GM23338 (cell line): ENCODE measurements at regions not wholly inside any gene's neighbourhood (a gene's known extent, or its start where the extent isn't known, plus 50 kb on each side); places are given as distances from the start of the nearest gene placed in this dataset.

Experiments
- CREB1 ChIP-seq: fragments of 250-450 bp; sonication (Bioruptor Pico); IDR thresholded peaks from 2 replicates; pipeline ENCODE4 v1.5.0; 2020; ENCODE audit warnings: low read depth, mild to moderate bottlenecking, moderate library complexity
- EZH2 ChIP-seq: fragments of 200-600 bp; sonication (generic); IDR thresholded peaks from one replicate; pipeline ENCODE4 v1.8.0; 2017; ENCODE audit warnings: antibody characterized with exemption, mild to moderate bottlenecking, low read depth; ENCODE audit not compliant: unreplicated experiment
- EZH2phosphoT487 ChIP-seq: fragments of 200-600 bp; sonication (generic); IDR thresholded peaks from one replicate; pipeline ENCODE4 v1.8.1; 2018; ENCODE audit warnings: antibody characterized with exemption; ENCODE audit not compliant: unreplicated experiment
- JUNB ChIP-seq: IDR thresholded peaks from one replicate; pipeline ENCODE4 v1.6.1; 2016; ENCODE audit warnings: antibody characterized with exemption; ENCODE audit not compliant: unreplicated experiment
- NANOG ChIP-seq: IDR thresholded peaks from 2 replicates; pipeline ENCODE4 v1.6.1; 2016; ENCODE audit warnings: antibody characterized with exemption, borderline replicate concordance
- POLR2AphosphoS5 ChIP-seq: IDR thresholded peaks from 2 replicates; pipeline ENCODE4 v1.6.1; 2016; ENCODE audit warnings: antibody characterized with exemption, low read depth
- ZNF114 ChIP-seq: fragments of 250-450 bp; sonication (Bioruptor Pico); IDR thresholded peaks from 2 replicates; pipeline ENCODE4 v1.5.0; 2020; ENCODE audit warnings: mild to moderate bottlenecking, moderate library complexity
- ZNF331 ChIP-seq: fragments of 250-450 bp; sonication (Bioruptor Pico); IDR thresholded peaks from 2 replicates; pipeline ENCODE4 v1.5.0; 2020; ENCODE audit warnings: low read depth, mild to moderate bottlenecking, moderate library complexity
- TF ChIP-seq, protein P1 (sequence below), 2 experiments: fragments of 200-600 bp in 1 of 2; sonication (generic) in 1 of 2; conservative IDR thresholded peaks; 2 replicates each; pipeline versions ENCODE4 v1.5.1 to v1.6.1; 2016 to 2017; ENCODE audit warnings: antibody characterized with exemption in 2 of 2, low read depth in 2 of 2, mild to moderate bottlenecking in 2 of 2, moderate library complexity in 1 of 2
- TF ChIP-seq, protein P2 (sequence below): IDR thresholded peaks from one replicate; pipeline ENCODE4 v1.6.1; 2018; ENCODE audit warnings: antibody characterized with exemption; ENCODE audit not compliant: unreplicated experiment
- TF ChIP-seq, protein P3 (sequence below): IDR thresholded peaks from 2 replicates; pipeline ENCODE4 v1.6.1; 2016; ENCODE audit warnings: antibody characterized with exemption
- TF ChIP-seq, protein P4 (sequence below): fragments of 250-450 bp; sonication (Bioruptor Pico); IDR thresholded peaks from 2 replicates; pipeline ENCODE4 v1.5.0; 2020; ENCODE audit warnings: mild to moderate bottlenecking, moderate library complexity

DNA sequence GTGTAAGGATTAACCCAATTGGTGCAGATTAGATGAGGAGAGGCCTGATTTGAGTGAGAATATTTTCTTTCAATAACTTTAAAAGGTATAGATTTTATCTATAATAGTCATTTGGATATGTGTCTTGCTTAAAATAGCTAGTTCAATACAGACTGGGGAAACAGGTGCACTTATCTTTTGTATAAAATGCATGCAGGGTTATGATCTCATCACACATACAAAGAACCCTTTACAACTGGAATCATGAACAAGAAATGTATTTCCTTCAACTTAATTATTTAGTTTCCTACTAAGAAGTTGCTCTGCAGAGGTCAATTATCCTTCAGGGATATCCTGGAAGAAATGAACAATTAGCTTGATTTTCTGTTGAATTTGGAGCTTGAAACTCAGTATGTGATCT, 259.6 kb downstream of the PTBP2 start:
- TF ChIP-seq EZH2 (no peak), POLR2AphosphoS5 (no peak), CREB1 (no peak), JUNB (no peak), EZH2phosphoT487 (no peak), NANOG (no peak), ZNF331 (CRISPR knock-in tag) (no peak), ZNF114 (CRISPR knock-in tag) (no peak)
- TF ChIP-seq, protein P1, sequence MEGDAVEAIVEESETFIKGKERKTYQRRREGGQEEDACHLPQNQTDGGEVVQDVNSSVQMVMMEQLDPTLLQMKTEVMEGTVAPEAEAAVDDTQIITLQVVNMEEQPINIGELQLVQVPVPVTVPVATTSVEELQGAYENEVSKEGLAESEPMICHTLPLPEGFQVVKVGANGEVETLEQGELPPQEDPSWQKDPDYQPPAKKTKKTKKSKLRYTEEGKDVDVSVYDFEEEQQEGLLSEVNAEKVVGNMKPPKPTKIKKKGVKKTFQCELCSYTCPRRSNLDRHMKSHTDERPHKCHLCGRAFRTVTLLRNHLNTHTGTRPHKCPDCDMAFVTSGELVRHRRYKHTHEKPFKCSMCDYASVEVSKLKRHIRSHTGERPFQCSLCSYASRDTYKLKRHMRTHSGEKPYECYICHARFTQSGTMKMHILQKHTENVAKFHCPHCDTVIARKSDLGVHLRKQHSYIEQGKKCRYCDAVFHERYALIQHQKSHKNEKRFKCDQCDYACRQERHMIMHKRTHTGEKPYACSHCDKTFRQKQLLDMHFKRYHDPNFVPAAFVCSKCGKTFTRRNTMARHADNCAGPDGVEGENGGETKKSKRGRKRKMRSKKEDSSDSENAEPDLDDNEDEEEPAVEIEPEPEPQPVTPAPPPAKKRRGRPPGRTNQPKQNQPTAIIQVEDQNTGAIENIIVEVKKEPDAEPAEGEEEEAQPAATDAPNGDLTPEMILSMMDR (conservative IDR thresholded peaks at IDR 0.05; ENCODE audit: low read depth in 2 of 2): no peak
- TF ChIP-seq, protein P2, sequence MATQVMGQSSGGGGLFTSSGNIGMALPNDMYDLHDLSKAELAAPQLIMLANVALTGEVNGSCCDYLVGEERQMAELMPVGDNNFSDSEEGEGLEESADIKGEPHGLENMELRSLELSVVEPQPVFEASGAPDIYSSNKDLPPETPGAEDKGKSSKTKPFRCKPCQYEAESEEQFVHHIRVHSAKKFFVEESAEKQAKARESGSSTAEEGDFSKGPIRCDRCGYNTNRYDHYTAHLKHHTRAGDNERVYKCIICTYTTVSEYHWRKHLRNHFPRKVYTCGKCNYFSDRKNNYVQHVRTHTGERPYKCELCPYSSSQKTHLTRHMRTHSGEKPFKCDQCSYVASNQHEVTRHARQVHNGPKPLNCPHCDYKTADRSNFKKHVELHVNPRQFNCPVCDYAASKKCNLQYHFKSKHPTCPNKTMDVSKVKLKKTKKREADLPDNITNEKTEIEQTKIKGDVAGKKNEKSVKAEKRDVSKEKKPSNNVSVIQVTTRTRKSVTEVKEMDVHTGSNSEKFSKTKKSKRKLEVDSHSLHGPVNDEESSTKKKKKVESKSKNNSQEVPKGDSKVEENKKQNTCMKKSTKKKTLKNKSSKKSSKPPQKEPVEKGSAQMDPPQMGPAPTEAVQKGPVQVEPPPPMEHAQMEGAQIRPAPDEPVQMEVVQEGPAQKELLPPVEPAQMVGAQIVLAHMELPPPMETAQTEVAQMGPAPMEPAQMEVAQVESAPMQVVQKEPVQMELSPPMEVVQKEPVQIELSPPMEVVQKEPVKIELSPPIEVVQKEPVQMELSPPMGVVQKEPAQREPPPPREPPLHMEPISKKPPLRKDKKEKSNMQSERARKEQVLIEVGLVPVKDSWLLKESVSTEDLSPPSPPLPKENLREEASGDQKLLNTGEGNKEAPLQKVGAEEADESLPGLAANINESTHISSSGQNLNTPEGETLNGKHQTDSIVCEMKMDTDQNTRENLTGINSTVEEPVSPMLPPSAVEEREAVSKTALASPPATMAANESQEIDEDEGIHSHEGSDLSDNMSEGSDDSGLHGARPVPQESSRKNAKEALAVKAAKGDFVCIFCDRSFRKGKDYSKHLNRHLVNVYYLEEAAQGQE: no peak
- TF ChIP-seq, protein P3, sequence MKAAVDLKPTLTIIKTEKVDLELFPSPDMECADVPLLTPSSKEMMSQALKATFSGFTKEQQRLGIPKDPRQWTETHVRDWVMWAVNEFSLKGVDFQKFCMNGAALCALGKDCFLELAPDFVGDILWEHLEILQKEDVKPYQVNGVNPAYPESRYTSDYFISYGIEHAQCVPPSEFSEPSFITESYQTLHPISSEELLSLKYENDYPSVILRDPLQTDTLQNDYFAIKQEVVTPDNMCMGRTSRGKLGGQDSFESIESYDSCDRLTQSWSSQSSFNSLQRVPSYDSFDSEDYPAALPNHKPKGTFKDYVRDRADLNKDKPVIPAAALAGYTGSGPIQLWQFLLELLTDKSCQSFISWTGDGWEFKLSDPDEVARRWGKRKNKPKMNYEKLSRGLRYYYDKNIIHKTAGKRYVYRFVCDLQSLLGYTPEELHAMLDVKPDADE: no peak
- TF ChIP-seq, protein P4, sequence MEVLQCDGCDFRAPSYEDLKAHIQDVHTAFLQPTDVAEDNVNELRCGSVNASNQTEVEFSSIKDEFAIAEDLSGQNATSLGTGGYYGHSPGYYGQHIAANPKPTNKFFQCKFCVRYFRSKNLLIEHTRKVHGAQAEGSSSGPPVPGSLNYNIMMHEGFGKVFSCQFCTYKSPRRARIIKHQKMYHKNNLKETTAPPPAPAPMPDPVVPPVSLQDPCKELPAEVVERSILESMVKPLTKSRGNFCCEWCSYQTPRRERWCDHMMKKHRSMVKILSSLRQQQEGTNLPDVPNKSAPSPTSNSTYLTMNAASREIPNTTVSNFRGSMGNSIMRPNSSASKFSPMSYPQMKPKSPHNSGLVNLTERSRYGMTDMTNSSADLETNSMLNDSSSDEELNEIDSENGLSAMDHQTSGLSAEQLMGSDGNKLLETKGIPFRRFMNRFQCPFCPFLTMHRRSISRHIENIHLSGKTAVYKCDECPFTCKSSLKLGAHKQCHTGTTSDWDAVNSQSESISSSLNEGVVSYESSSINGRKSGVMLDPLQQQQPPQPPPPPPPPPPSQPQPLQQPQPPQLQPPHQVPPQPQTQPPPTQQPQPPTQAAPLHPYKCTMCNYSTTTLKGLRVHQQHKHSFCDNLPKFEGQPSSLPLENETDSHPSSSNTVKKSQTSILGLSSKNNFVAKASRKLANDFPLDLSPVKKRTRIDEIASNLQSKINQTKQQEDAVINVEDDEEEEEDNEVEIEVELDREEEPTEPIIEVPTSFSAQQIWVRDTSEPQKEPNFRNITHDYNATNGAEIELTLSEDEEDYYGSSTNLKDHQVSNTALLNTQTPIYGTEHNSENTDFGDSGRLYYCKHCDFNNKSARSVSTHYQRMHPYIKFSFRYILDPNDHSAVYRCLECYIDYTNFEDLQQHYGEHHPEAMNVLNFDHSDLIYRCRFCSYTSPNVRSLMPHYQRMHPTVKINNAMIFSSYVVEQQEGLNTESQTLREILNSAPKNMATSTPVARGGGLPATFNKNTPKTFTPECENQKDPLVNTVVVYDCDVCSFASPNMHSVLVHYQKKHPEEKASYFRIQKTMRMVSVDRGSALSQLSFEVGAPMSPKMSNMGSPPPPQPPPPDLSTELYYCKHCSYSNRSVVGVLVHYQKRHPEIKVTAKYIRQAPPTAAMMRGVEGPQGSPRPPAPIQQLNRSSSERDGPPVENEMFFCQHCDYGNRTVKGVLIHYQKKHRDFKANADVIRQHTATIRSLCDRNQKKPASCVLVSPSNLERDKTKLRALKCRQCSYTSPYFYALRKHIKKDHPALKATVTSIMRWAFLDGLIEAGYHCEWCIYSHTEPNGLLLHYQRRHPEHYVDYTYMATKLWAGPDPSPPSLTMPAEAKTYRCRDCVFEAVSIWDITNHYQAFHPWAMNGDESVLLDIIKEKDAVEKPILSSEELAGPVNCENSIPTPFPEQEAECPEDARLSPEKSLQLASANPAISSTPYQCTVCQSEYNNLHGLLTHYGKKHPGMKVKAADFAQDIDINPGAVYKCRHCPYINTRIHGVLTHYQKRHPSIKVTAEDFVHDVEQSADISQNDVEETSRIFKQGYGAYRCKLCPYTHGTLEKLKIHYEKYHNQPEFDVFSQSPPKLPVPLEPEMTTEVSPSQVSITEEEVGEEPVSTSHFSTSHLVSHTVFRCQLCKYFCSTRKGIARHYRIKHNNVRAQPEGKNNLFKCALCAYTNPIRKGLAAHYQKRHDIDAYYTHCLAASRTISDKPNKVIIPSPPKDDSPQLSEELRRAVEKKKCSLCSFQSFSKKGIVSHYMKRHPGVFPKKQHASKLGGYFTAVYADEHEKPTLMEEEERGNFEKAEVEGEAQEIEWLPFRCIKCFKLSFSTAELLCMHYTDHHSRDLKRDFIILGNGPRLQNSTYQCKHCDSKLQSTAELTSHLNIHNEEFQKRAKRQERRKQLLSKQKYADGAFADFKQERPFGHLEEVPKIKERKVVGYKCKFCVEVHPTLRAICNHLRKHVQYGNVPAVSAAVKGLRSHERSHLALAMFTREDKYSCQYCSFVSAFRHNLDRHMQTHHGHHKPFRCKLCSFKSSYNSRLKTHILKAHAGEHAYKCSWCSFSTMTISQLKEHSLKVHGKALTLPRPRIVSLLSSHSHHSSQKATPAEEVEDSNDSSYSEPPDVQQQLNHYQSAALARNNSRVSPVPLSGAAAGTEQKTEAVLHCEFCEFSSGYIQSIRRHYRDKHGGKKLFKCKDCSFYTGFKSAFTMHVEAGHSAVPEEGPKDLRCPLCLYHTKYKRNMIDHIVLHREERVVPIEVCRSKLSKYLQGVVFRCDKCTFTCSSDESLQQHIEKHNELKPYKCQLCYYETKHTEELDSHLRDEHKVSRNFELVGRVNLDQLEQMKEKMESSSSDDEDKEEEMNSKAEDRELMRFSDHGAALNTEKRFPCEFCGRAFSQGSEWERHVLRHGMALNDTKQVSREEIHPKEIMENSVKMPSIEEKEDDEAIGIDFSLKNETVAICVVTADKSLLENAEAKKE (CRISPR knock-in tag): no peak
